Chondrocyte (in vitro differentiated cells): ENCODE measurements at regions not wholly inside any gene's neighbourhood (a gene's known extent, or its start where the extent isn't known, plus 50 kb on each side); places are given as distances from the start of the nearest gene placed in this dataset.

Experiments used
- DNase-seq: peaks from one replicate; pipeline ENCODE4 v3.0.0; 2021; ENCODE audit warnings: mixed read lengths, low spot score
- H3K27ac Mint-ChIP-seq: one replicate; pipeline ENCODE4 v1.8.0; 2021; ENCODE audit warnings: mild to moderate bottlenecking, moderate library complexity, mixed read lengths; ENCODE audit not compliant: unreplicated experiment
- H3K27me3 Mint-ChIP-seq: 2 replicates; pipeline ENCODE4 v1.8.0; 2021; ENCODE audit warnings: low read depth, mixed read lengths
- H3K36me3 Mint-ChIP-seq: 2 replicates; pipeline ENCODE4 v1.8.0; 2021; ENCODE audit warnings: low read depth, mixed read lengths
- H3K4me1 Mint-ChIP-seq: 2 replicates; pipeline ENCODE4 v1.8.0; 2021; ENCODE audit warnings: low read depth, mild to moderate bottlenecking, mixed read lengths
- H3K4me3 Mint-ChIP-seq: one replicate; pipeline ENCODE4 v1.8.0; 2021; ENCODE audit warnings: mild to moderate bottlenecking, moderate library complexity, mixed read lengths; ENCODE audit not compliant: unreplicated experiment
- H3K9me3 Mint-ChIP-seq: 2 replicates; pipeline ENCODE4 v1.8.0; 2021; ENCODE audit warnings: low read depth, mixed read lengths
- CTCF ChIP-seq: fragments of 200-600 bp; sonication (generic); IDR thresholded peaks from 2 replicates; pipeline ENCODE4 v1.5.0; 2021; ENCODE audit warnings: antibody characterized with exemption, mild to moderate bottlenecking, moderate library complexity

DNA sequence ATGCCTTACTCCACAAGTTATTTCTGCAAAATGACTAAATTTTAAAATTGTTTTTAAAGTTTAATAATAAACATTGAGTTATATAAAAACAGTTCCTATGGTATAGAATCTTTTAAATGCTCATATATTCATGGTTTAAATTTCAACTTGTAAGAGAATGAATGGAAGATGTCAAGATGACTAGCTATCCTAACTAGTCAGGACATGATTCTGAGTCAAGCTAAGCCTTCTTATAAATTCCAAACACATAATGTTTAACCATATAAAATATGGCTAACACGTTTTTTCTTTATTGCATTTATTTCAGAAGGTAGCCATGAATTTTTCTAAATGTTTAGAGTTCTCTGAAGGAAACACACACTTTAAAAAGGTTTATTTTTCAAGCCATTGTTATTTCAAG, 320.4 kb downstream of the CBLN2 start:
- Mint-ChIP-seq H3K4me3 (no peak overlapping the region), H3K36me3 (no peaks in the 10 kb centered on the region), H3K4me1 (no peaks in the 10 kb centered on the region), H3K9me3 (no peaks in the 10 kb centered on the region), H3K27ac (no peak overlapping the region), H3K27me3 (peaks cover 2% of the 10 kb centered on the region)
- TF ChIP-seq CTCF = no peak
- no peak for DNase-seq

DNA sequence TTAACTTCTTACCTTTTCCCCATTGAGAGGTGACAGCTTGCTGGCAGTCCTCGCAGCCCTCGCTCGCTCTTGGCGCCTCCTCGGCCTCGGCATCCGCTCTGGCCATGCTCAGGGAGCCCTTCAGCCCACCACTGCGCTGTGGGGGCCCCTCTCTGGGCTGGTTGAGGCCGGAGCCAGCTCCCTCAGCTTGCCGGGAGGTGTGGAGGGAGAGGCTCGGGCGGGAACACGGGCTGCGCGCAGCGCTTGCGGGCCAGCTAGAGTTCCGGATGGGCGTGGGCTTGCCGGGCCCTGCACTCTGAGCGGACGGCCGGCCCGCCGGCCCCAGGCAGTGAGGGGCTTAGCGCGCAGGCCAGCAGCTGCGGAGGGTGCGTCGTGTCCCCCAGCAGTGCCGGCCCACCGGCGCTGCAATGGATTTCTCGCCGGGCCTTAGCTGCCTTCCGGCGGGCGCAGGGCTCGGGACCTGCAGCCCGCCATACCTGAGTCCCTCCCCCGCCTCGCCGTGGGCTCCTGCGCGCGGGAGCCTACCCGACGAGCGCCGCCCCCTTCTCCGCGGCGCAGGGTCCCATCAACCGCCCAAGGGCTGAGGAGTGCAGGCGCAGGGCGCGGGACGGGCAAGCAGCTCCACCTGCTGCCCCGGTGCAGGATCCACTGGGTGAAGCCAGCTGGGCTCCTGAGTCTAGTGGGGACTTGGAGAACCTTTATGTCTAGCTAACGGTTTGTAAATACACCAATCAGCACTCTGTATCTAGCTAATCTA, 335.0 kb downstream of the CBLN2 start:
- Mint-ChIP-seq H3K36me3 (no peaks in the 10 kb centered on the region), H3K9me3 (peaks cover 12% of the 10 kb centered on the region), H3K27me3 (no peaks in the 10 kb centered on the region), H3K27ac (no peak overlapping the region), H3K4me1 (no peaks in the 10 kb centered on the region), H3K4me3 (no peak overlapping the region)
- no peak for TF ChIP-seq CTCF
- DNase-seq = no peak

DNA sequence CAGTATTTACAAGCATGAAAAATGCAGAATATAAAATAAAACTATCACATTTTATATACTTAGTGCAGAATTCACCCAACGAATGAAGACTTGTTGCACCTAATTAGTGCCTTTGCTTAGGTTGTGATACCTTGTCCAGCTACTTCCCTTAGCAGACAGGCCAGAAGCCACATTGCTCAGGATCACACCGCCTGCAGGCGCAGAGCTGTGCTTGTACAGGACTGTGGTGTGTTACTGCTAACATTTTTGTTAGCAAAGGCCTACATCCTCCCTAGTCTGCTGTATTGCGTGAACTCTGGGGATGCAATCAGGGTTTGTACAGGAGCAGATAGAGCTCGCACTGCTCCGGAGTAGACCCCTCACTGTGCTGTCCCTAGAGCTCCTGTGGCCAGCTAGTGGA, 336.9 kb downstream of the CBLN2 start:
- Mint-ChIP-seq H3K36me3 (no peaks in the 10 kb centered on the region), H3K4me3 (no peak overlapping the region), H3K9me3 (peaks cover 8% of the 10 kb centered on the region), H3K27ac (no peak overlapping the region), H3K27me3 (no peaks in the 10 kb centered on the region), H3K4me1 (peaks cover 3% of the 10 kb centered on the region)
- no peak for TF ChIP-seq CTCF
- no peak for DNase-seq

DNA sequence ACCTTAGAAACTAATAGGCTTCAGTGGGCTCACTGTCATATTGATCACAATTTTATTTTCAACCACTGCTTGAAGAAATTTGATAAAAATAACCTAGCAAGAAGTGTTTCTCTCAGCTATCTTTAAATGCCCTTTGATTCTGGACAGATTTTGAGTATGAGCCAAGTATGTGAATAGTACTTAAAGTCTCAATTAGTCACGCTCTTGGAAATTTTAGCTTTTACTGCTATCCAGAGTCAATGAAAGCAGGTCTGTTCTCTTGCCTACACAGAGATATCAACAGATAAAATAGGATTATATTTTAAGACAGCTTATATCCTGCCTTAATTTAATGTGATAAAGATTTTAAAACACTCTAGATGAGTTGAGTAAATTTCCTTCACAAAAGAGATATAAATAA, 337.3 kb downstream of the CBLN2 start:
- peaks cover 3% of the 10 kb centered on the region for H3K4me1 Mint-ChIP-seq
- H3K36me3 Mint-ChIP-seq = no peaks in the 10 kb centered on the region
- no peak overlapping the region for H3K4me3 Mint-ChIP-seq
- H3K9me3 Mint-ChIP-seq = peaks cover 8% of the 10 kb centered on the region
- no peak overlapping the region for H3K27ac Mint-ChIP-seq
- no peak for TF ChIP-seq CTCF
- H3K27me3 Mint-ChIP-seq = no peaks in the 10 kb centered on the region
- no peak for DNase-seq

GRCh38 chr18:72201032-72201431, 343.1 kb downstream of the CBLN2 start:
- no peaks in the 10 kb centered on the region for H3K9me3 Mint-ChIP-seq
- no peaks in the 10 kb centered on the region for H3K36me3 Mint-ChIP-seq
- no peak overlapping the region for H3K27ac Mint-ChIP-seq
- TF ChIP-seq CTCF = no peak
- H3K4me3 Mint-ChIP-seq = no peak overlapping the region
- no peaks in the 10 kb centered on the region for H3K27me3 Mint-ChIP-seq
- no peak for DNase-seq
- H3K4me1 Mint-ChIP-seq = peaks cover 3% of the 10 kb centered on the region
